ENCODE measurements at regions not wholly inside any gene's neighbourhood (a gene's known extent, or its start where the extent isn't known, plus 50 kb on each side); places are given as distances from the start of the nearest gene placed in this dataset.

DNA sequence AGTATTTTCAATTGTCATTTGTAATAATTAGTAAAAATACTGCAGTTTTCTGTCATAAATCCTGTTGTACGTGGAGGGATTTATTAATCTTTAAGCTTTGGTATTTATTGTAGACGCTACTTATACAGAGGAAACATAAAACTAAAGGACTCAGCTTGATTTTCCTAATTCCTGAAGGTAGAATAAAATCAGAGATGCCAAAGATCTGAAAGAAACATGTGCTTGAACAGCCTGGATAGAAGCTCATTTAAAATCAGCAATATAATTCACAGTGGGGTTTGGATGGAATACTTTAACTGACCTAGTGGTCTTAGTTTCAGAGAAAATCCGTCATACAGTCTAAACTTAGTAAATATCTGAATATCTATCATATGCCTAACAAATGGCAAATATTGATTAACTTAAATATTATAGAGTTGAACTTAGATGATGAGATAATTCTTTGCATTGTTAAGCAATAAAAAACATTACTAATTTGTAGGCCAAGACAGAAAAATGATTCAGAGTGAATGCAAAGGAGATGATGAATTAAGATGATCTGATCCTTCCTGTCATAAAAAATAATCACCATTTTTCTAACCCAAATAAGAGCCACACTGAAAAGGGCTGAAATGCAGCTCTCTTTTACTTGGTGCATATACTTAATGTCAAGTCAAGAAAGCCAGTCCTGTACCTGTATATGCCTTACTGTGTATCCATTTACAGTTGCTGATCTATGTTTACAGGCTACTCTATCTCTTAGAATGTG lies 397.1 kb upstream of the DCN start:
- TF ChIP-seq, protein P1, sequence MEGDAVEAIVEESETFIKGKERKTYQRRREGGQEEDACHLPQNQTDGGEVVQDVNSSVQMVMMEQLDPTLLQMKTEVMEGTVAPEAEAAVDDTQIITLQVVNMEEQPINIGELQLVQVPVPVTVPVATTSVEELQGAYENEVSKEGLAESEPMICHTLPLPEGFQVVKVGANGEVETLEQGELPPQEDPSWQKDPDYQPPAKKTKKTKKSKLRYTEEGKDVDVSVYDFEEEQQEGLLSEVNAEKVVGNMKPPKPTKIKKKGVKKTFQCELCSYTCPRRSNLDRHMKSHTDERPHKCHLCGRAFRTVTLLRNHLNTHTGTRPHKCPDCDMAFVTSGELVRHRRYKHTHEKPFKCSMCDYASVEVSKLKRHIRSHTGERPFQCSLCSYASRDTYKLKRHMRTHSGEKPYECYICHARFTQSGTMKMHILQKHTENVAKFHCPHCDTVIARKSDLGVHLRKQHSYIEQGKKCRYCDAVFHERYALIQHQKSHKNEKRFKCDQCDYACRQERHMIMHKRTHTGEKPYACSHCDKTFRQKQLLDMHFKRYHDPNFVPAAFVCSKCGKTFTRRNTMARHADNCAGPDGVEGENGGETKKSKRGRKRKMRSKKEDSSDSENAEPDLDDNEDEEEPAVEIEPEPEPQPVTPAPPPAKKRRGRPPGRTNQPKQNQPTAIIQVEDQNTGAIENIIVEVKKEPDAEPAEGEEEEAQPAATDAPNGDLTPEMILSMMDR (IDR thresholded peaks at IDR 0.05; ENCODE audit: insufficient read depth, low read length, poor library complexity, severe bottlenecking) = no peak
- no peak for TF ChIP-seq EZH2phosphoT487 (conservative IDR thresholded peaks at IDR 0.05; ENCODE audit: low read length)

Measured in SU-DHL-6 (cell line).